Skin of body (tissue), 1 donor: ENCODE measurements at regions not wholly inside any gene's neighbourhood (a gene's known extent, or its start where the extent isn't known, plus 50 kb on each side); places are given as distances from the start of the nearest gene placed in this dataset.
A peak's percentile ranks its signal among the peaks of the same experiment; 100 is the strongest.

Experiments
- DNase-seq: peaks from one replicate; lab custom pipeline; 2025; lab: John Stamatoyannopoulos, UW

- DNase-seq: no peak
Observed at GRCh38 chr6:148238713-148239112, 103.9 kb upstream of the SASH1 start.

GRCh38 chr6:148239215-148239614 is 103.4 kb upstream of the SASH1 start:
- DNase-seq: no peak

GRCh38 chr6:148239801-148240460 is 102.7 kb upstream of the SASH1 start:
- no peak for DNase-seq

- DNase-seq: peak; percentile 91
Observed at GRCh38 chr6:148240461-148240840, 102.2 kb upstream of the SASH1 start.

GRCh38 chr6:148240861-148241477 is 101.7 kb upstream of the SASH1 start:
- peak; percentile 64 for DNase-seq

- peak; percentile 68 for DNase-seq
Observed at GRCh38 chr6:148242180-148242579, 100.5 kb upstream of the SASH1 start.

GRCh38 chr6:148244217-148244935 is 98.3 kb upstream of the SASH1 start:
- no peak for DNase-seq

- peak; percentile 10 for DNase-seq
Observed at GRCh38 chr6:148247386-148248063, 95.1 kb upstream of the SASH1 start.

GRCh38 chr6:148249160-148249559 is 93.5 kb upstream of the SASH1 start:
- no peak for DNase-seq

GRCh38 chr6:148249679-148250375 is 92.8 kb upstream of the SASH1 start:
- DNase-seq: no peak

- peak; percentile 52 for DNase-seq
Observed at GRCh38 chr6:148250975-148251685, 91.5 kb upstream of the SASH1 start.

- DNase-seq: no peak
Observed at GRCh38 chr6:148251891-148252290, 90.7 kb upstream of the SASH1 start.

GRCh38 chr6:148257810-148258209 is 84.8 kb upstream of the SASH1 start:
- no peak for DNase-seq

GRCh38 chr6:148258868-148259267 is 83.8 kb upstream of the SASH1 start:
- DNase-seq: no peak

GRCh38 chr6:148261470-148261869 is 81.2 kb upstream of the SASH1 start:
- no peak for DNase-seq

GRCh38 chr6:148263010-148263409 is 79.6 kb upstream of the SASH1 start:
- DNase-seq: no peak

GRCh38 chr6:148263961-148264360 is 78.7 kb upstream of the SASH1 start:
- DNase-seq: no peak

- DNase-seq: no peak
Observed at GRCh38 chr6:148265054-148265453, 77.6 kb upstream of the SASH1 start.

GRCh38 chr6:148269386-148269785 is 73.3 kb upstream of the SASH1 start:
- no peak for DNase-seq

- peak; percentile 97 for DNase-seq
Observed at GRCh38 chr6:148271711-148272439, 70.8 kb upstream of the SASH1 start.
